ENCODE measurements at regions not wholly inside any gene's neighbourhood (a gene's known extent, or its start where the extent isn't known, plus 50 kb on each side); places are given as distances from the start of the nearest gene placed in this dataset.
"Not testable (repeated sequence)": the region's sequence is repeated elsewhere in the genome, so short reads cannot be mapped to it uniquely, and the experiment has no call there.

DNA sequence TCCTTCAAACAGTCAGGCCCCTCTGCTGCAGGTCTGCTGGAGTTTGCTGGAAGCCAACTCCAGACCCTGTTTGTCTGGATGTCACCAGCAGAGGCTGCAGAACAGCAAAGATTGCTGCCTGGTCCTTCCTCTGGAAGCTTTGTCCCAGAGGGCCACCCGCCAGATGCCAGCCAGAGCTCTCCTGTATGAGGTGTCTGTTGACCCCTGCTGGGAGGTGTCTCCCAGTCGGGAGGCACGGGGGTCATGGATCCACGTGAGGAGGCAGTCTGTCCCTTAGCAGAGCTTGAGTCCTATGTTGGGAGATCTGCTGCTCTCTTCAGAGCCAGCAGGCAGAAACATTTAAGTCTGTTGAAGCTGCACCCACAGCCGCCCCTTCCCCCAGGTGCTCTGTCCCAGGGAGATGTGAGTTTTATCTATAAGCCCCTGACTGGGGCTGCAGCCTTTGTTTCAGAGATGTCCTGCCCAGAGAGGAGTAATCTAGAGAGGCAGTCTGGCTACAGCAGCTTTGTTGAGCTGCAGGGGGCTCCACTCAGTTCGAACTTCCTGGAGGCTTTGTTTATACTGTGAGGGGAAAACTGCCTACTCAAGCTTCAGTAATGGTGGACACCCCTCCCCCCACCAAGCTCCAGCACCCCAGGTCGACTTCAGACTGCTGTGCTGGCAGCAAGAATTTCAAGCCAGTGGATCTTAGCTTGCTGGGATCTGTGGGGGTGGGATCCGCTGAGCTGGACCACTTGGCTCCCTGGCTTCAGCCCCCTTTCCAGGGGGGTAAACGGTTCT is 72.1 kb downstream of the OGFRL1 start:
- not testable (repeated sequence) for DNase-seq

DNA sequence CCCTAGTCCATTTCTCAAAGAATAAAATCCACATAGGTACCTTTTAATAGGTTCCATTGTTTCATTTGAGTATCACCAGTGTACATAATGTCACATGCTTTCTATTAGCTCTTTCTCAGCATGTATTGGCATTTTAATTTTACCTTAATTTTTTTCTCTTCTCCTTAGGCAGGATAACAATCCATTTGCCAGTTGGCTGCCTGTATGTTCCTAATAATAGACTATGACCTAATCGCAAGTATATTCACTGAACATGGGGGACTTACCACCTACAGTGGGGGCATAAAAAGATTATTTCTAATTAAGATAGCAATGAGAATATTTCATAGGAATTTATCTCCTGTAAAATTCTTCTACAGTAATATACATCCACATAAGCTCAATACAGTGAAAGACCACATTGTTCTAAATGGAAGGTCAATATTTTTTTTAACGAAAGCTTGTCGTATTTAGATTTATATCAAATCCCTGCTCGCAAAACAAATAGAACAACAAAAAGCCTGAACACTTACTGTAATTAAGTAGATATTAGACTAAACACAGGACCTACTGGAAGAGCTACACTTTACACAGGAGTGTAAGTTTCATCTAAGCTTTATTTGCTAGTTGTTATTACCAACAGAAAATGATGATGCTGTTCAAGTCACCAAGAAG is 76.4 kb downstream of the OGFRL1 start:
- DNase-seq = no peak

DNA sequence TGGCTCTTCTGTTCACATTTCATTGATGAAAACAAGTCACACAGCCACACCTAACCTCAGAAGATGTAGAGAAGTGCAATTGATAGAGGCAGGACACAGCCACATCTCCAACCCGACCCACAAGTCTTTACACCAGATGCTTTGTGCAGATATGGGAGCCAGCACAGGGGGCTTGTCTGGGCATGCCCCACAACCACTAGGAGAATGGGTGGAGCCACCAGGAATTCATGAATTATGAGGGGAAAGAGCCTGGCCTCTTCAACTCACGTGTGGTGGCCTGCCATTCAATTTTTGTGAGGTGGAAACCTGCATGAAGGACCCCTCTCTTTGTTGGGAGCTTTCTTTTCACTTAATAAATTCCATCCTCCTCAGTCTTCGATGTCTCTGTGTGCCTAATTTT is 79.1 kb downstream of the OGFRL1 start:
- DNase-seq = no peak

DNA sequence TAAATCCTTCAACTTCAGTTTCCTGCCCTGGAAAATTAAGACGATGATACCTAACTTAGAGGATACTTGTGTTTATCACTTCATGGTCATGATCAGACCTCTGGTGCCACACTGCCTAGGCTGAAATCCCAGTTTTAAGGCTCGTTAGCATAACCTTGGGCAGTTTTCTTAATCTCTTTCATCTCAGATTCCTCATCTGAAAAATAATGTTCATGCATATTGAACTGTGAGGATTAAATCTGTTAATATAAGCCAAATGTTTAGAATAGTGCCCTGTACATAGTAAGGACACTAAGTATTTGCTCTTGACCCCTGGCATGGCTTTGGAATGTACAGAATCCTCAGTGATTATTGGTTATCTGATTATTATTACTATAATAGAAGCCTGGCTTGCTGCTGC is 79.7 kb downstream of the OGFRL1 start:
- DNase-seq = no peak

DNA sequence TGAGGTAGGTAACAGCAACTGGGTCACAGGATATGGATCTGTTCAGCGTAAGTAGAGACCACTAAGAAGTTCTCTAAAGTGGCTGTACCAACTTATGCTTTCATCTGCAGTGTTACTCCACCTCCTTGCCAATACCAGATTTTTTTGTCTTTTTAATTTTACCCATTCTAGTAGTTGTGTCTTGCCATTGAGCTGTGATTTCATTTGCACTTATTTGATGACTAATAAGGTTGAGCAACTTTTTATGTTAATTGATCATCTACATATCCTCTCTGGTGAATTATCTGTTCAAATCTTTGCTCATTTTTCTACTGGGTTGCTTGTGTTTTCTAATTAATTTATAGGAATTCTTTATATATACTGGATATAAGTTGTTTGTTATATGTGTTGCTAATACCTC is 82.9 kb downstream of the OGFRL1 start:
- DNase-seq = no peak

GRCh38 chr6:71373943-71374342 is 85.3 kb downstream of the OGFRL1 start:
- no peak for DNase-seq

- DNase-seq = no peak
These were observed 87.1 kb downstream of the OGFRL1 start for GRCh38 chr6:71375676-71376075.

DNA sequence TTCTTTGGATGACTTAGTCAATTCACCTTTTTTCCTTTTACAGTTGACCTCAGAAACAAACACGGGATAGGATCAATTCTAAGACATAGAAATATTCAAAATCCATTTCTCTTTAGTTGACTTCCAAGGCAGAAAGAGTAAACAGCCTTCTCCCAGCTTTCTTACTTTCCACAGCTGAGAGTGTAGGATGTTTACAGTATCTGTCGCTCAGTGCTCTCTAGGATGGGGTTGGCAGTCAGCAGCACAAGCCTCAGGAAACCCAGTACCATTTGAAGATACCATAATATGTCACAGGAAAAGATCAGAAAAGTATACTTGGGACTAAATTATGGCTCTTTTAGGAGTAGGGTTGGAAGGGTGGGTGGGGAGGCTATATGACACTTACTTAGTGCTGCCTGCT is 88.2 kb downstream of the OGFRL1 start:
- no peak for DNase-seq

DNA sequence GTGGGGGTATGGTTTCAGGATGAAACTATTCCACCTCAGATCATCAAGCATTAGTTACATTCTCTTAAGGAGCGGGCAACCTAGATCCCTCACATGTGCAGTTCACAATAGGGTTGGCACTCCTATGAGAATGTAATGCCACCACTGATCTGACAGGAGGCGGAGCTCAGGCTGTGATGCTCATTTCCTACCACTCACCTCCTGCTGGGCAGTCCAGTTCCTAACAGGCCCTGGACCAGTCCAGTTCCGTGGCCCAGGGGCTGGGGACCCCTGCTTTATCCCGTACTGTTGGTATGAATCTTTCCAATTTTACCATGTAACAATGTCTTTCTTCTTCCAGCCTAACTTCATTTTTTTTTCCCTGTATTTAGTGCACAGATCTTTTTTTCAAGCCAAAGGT is 94.9 kb downstream of the OGFRL1 start:
- no peak for DNase-seq

DNA sequence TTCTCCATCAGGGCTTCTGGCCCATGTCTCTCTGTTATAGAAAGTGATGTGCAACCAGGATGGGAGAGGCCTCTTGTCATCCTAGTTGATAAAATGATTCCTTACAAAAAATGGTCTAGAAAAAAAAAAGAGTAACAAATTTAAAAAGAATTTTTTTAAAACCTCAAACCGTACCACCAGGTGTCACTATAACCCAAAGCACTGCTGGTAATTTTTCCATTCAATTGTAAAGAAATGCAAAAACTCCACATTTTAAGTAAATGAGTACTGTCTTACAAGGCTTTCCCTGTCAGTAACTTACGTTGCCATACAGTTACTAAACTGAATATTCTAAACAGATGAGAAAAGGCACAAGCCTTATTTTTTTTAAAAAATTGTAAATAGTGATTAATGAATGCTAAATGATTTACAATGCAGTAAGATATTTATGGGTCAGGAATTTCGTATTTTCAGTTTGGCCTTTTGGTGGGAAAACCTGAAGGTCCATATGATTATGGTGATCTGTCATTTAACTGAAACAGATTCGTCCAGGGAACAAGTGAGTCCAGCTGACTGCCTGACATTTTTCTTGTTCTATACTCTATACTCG is 95.4 kb downstream of the OGFRL1 start:
- no peak for DNase-seq

- no peak for DNase-seq
These were observed 96.7 kb downstream of the OGFRL1 start for GRCh38 chr6:71385111-71385822.

GRCh38 chr6:71386215-71386614 is 97.6 kb downstream of the OGFRL1 start:
- no peak for DNase-seq

DNA sequence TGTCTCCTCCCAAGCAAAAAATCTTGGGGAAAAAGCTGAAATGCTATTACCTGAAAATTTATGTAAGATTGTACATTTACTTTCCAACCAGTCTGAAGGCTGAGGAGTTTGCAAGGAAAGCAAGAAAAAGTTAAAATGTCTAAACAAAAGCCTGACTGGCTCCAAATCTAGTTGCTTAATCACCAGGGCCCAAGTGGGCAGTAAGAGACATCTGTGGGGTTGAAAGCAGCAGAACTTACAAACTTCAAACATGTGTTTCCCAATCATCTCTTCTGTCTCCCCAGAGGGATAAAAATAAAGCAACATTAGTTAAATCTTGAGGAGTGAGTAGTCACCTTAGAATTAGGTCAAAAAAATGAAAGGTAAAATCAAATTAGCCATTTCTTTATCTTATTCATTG is 98.6 kb downstream of the OGFRL1 start:
- no peak for DNase-seq

GRCh38 chr6:71388068-71388744 is 99.6 kb downstream of the OGFRL1 start:
- DNase-seq = no peak

DNA sequence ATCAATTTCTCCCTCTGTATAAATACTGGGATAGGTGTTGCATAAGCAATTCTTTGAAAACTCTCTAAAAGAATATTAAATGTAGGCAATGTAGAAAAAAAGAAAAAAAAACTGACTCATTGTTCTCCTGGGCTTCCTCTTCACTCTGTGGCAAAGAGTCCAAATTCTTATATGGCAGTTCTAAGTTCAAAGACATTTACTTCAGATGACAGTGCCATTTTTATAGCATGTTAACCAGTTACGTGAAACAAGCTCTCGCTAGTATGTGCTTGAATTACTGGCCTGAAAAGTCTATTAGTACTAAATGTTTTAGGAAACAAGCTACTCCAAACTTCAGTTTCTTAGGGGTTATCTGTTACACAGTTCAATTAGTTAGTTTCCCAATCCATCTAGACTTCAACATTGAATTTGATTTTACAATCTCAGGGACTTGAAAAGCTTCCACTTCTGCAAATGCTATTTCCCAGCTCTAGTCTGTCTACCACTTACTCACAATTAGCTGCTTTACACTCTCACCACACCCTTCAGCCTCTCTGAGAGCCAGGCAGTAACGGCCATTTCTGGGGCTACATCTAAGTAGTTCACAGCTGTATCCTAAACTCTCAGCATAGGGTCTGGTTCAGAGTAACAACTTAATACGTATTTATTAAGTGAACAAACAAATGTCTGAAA is 100.4 kb downstream of the OGFRL1 start:
- no peak for DNase-seq

GRCh38 chr6:71391126-71391525 is 102.5 kb downstream of the OGFRL1 start:
- no peak for DNase-seq

- DNase-seq = no peak
These were observed 103.7 kb downstream of the OGFRL1 start for GRCh38 chr6:71392276-71392675.

DNA sequence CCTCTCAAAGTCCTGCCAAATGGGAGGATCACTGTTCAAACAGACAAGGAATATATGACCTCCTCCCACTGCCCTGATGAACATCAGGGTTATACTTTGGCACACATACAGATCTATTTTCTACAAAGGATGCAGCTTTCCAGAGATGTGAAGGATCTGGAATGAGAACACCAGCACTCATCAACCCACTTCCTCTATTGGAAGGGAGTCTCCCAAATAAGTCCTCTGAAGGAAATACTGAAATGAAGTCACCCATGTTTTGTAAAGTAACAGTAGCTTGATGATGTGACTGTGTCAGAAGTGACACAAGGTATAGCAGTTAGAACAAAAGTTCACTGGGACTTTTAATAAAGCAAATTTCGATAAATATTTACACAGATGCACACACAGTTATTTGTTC is 104.9 kb downstream of the OGFRL1 start:
- DNase-seq = no peak

GRCh38 chr6:71393981-71394432 is 105.4 kb downstream of the OGFRL1 start:
- DNase-seq = no peak

DNA sequence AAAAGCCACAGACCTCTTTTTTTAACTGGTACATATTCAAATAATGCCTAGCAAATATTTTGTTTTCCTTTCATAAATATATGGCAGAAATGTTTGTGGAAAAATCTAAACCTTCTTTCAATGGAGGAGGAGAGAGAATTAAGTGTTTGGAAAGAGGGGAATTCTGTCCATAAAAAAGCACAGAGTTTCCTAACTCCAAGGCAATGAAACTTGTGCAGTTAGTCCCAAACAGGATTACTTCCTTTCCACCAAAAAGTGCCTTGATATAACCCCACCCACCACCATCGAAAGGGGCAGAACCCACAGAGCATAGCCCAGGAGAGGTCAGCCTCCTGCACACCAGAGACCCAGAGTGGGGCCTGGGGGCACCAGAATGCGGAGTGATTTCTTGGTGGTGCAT is 106.3 kb downstream of the OGFRL1 start:
- DNase-seq = no peak

DNA sequence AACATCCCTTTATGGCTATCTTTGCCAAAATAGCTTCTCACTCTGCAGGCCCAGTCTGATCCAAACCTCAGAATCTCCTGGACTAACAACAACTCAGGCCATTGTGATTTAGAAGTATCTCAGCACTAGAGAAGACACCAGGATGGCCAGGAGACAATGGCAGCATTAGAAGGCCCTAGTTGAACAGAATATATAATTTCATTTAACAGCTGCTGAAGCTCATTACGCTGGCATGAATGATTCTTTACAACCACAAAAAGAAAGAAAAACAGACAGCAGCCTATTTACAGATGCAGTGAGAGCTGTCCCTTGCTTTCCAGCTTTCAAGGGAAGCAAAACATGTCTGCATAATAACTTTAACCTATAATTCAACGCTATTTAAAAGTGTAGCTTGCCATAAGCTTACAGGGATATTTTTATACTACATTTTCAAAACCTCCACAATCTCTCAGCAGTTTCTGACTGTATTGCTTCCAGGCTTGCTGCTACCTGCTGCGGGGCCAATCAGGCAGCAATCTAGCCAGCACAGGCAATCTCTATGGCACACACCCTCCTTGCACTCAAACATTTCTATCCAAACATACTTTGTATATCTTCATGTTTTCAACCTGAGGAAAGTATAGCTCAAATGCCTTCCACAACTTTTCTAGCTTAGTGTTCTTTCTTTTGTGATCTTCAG is 107.3 kb downstream of the OGFRL1 start:
- no peak for DNase-seq

DNA sequence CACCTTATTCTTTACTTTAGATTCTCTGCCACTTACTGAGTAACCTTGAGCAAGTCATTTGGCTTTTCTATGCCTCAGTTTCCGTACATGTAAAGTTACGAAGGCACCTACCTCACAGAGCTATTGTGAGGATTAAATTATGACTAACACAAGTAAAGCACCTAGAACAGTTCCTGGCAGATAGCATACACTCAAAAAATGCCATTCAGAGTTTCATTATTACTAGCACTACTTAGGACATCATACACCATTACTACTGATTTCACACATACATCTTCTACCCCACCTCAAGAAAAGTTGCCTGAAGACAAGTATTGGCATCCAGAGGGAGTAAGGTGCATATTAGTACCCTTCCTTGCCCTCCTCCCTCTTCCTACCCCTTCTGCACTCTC is 107.8 kb downstream of the OGFRL1 start:
- DNase-seq = no peak
